ENCODE measurements at regions not wholly inside any gene's neighbourhood (a gene's known extent, or its start where the extent isn't known, plus 50 kb on each side); places are given as distances from the start of the nearest gene placed in this dataset.

- TF ChIP-seq, protein P1, sequence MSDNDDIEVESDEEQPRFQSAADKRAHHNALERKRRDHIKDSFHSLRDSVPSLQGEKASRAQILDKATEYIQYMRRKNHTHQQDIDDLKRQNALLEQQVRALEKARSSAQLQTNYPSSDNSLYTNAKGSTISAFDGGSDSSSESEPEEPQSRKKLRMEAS (IDR thresholded peaks at IDR 0.05): no peak
- no peak for TF ChIP-seq CTCF (IDR thresholded peaks at IDR 0.05; ENCODE audit: low read depth, low read length, missing input control)
Observed at GRCh38 chr6:22149096-22149495, 147.7 kb downstream of the PRL start.
